ENCODE measurements at regions not wholly inside any gene's neighbourhood (a gene's known extent, or its start where the extent isn't known, plus 50 kb on each side); places are given as distances from the start of the nearest gene placed in this dataset.
"Not testable (repeated sequence)": the region's sequence is repeated elsewhere in the genome, so short reads cannot be mapped to it uniquely, and the experiment has no call there.

DNA sequence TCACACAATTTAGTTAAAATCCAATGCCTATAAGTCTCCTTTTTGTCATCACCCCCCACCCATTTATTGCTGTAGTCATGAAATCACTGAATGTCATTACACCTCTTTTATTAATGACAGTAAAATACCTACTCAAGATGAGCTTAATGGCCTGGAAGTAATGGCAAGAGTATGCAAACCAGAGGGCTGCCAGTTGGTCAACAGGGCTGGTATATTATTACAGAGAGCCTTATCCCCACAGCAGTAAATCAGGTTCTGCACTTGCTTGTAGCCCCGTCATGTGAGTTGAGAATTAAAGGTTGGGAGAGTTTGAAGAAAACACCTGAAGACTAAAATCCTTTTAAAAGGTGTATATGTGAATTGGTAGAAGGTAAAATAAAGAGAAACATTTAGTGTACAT is 372.4 kb downstream of the MAT2B start:
- DNase-seq (ENCODE audit: low read depth) = no peak

- no peak for DNase-seq (ENCODE audit: low read depth)
Measured at GRCh38 chr5:163878490-163878889, 373.1 kb downstream of the MAT2B start.

GRCh38 chr5:163880302-163880701 is 374.9 kb downstream of the MAT2B start:
- DNase-seq (ENCODE audit: low read depth) = no peak

- DNase-seq (ENCODE audit: low read depth) = no peak
Measured at GRCh38 chr5:163885117-163885516, 379.7 kb downstream of the MAT2B start.

- no peak for DNase-seq (ENCODE audit: low read depth)
Measured at GRCh38 chr5:163887854-163888253, 382.4 kb downstream of the MAT2B start.

GRCh38 chr5:163888366-163888765 is 382.9 kb downstream of the MAT2B start:
- no peak for DNase-seq (ENCODE audit: low read depth)

GRCh38 chr5:163889369-163889768 is 383.9 kb downstream of the MAT2B start:
- DNase-seq (ENCODE audit: low read depth) = no peak

GRCh38 chr5:163890261-163890660 is 384.8 kb downstream of the MAT2B start:
- no peak for DNase-seq (ENCODE audit: low read depth)

GRCh38 chr5:163893281-163893680 is 387.9 kb downstream of the MAT2B start:
- DNase-seq (ENCODE audit: low read depth) = no peak

DNA sequence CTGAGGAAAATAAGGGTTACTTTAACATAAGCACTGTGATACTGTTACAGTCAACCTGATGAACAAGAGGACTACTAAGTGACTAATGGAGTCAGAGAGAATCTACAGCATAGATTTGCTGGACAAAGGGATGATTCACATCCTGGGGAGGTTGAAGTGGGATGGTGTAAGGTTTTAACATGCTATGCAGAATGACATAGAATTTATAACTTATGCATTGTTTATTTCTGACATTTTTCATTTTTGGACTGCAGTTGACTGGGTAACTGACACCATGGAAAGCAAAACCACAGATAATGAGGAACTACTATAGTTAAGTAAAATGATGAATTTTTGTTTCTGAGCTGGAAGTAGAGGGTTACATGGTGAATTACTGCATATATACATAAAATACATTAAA is 389.2 kb downstream of the MAT2B start:
- no peak for DNase-seq (ENCODE audit: low read depth)

DNA sequence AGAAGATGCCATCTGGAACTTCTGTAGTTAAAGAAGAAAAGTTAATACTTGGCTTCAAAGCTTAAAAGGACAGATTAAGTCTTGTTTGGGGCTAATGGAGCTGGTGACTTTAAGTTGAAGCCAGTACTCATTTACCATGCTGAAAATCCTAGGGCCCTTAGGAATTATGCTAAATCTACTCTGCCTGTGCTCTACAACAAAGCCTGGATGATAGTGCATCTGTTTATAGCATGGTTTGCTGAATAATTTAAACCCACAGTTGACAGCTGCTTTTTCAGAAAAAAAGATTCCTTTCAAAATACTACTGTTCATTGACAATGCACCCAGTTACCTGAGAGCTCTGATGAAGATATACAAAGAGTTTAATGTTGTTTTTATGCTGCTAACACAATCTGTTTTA is 393.5 kb downstream of the MAT2B start:
- no peak for DNase-seq (ENCODE audit: low read depth)

DNA sequence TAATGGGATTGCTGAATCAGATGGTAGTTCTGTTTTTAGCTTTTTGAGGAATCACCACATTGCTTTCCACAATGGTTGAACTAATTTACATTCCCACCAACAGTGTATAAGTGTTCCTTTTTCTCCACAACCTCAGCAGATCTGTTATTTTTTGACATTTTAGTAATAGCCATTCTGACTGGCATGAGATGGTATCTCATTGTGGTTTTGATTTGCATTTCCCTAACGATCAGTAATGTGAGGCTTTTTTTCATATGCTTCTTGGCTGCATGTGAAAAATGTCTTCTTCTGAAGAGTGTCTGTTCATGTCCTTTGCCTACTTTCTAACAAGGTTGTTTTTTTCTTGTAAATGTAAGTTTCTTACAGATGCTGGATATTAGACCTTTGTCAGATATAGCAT is 402.4 kb downstream of the MAT2B start:
- not testable (repeated sequence) for DNase-seq (ENCODE audit: low read depth)

DNA sequence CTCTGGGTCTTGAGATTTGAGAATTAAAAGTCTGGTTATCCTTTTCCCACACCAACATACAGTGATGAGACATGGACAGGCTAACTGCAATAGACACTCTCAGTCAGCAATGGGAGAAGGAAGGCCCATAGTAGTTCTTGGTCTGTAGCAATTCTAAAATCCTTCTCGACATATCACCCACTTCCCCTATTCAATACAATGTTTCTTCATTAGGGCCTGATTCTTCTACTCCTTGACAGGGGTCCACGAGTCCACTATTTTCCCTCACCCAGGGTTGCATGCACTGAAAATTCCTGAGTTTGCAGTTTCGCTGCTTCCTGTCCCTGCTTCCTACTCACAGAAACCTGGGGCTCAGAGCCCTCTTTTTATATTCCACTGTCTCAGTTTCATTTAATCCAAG is 402.8 kb downstream of the MAT2B start:
- DNase-seq (ENCODE audit: low read depth) = no peak

- no peak for DNase-seq (ENCODE audit: low read depth)
Measured at GRCh38 chr5:163910226-163910625, 404.8 kb downstream of the MAT2B start.

GRCh38 chr5:163912046-163912445 is 406.6 kb downstream of the MAT2B start:
- no peak for DNase-seq (ENCODE audit: low read depth)

- no peak for DNase-seq (ENCODE audit: low read depth)
Measured at GRCh38 chr5:163913548-163913947, 408.1 kb downstream of the MAT2B start.

DNA sequence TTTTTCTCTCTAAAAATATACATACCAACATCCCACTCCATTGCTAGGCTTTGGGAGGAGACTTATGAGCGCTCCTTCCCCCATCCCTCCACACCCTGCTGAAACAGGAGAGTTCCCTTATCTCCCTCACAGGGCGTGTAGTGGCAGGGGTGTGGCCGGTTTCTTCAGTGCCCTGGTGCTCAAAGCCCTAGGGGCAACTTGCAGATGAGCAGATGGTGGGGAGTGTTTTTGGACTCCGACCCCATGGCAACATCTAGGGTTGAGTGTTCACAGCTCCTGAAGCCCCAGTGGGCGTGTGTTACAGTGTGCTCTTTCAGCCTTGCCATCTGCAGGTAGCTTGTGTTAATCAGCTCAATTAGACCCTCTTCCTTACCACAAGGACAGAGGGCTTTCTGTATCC is 409.5 kb downstream of the MAT2B start:
- no peak for DNase-seq (ENCODE audit: low read depth)

DNA sequence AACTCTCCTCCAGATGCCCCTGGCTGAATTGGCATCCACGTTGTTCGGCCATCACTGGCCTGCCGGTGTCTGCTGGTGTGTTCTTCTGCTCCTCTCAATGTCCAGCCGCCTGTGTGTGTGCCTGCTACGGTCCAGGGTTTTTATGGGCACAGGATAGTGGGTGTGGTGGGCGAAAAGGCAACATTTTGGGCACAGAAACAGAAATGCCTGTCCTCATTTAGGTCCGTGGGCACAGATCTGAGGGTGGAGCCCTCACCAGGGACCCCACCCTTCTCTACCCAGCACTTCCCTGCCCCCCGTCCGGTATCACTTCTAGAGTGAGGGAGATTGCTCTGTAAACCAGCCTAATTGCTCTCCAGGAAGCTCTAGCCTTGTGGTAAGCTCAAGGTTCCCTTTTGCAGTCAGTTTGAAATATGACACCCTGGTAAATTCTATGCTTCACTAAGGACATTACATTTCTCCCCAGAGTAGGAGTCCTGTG is 410.1 kb downstream of the MAT2B start:
- no peak for DNase-seq (ENCODE audit: low read depth)

- DNase-seq (ENCODE audit: low read depth) = no peak
Measured at GRCh38 chr5:163916376-163916775, 411.0 kb downstream of the MAT2B start.

- no peak for DNase-seq (ENCODE audit: low read depth)
Measured at GRCh38 chr5:163916861-163917260, 411.4 kb downstream of the MAT2B start.

DNA sequence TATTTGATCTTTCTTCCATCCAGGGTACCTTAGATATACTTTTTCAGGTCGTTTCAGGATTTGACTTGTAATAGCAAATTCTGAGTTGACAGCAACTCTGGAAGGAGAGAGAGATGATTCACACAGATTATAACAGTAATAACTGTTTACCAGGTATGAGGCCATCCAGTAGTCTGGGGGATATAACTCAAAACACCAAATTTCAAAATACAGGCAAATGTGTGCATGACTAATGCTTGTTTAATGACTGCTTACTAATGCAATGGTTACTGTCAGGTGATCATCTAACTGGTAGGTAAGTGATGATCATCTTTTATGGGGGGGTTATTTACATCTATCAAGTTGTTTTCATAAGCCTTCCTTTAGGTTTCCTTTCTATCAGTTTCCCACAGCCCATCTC is 412.3 kb downstream of the MAT2B start:
- no peak for DNase-seq (ENCODE audit: low read depth)

DNA sequence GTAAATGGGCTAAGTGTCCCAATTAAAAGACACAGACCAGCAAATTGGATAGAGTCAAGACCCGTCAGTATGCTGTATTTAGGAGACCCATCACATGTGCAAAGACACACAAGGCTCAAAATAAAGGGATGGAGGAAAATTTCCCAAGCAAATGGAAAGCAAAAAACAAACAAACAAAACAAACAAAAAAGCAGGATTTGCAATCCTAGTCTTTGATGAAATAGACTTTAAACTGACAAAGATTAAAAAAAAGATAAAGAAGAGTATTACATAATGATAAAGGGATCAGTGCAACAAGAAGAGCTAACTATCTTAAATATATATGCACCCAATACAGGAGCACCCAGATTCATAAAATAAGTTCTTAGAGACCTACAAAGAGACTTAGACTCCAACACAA is 429.6 kb downstream of the MAT2B start:
- not testable (repeated sequence) for DNase-seq (ENCODE audit: low read depth)

GRCh38 chr5:163938595-163938994 is 433.2 kb downstream of the MAT2B start:
- DNase-seq (ENCODE audit: low read depth) = no peak

DNA sequence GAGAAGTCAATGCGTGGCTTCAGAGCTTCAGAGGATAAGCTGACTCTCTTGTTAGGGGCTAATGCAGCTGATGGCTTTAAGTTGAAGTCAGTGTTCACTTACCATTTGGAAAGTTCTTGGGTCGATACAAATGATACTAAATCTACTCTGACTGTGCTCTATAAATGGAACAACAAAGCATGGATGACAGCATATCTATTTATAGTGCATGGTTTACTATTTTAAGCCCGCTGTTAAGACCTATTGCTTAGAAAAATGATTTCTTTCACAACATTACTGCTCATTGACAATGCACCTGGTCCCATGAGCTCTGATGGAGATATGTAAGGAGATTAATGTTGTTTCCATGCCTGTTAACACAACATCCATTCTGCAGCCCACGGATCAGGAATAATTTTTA is 435.7 kb downstream of the MAT2B start:
- no peak for DNase-seq (ENCODE audit: low read depth)

All from myocyte (in vitro differentiated cells).